ENCODE measurements at regions not wholly inside any gene's neighbourhood (a gene's known extent, or its start where the extent isn't known, plus 50 kb on each side); places are given as distances from the start of the nearest gene placed in this dataset.

DNA sequence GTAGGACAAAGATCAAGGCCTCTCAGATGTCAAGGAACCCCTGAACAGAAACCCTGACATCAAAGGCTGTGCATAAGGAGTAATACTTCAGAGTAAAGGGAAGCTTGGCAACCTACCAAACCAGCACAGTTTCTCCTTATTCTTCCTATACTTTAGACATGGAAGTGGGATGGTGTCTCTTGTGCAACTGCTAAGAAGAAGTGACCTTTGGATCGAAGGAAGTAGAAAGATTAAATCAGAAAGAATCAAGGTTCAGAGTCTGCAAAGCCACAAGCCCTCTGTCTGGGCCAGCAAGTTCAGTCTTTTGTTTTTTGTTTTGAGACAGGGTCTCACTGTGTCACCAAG is 66.2 kb upstream of the SLC39A10 start:
- H3K9me3 ChIP-seq (ENCODE audit: insufficient read depth, low read depth, low read length) = no peaks in the 10 kb centered on the region

DNA sequence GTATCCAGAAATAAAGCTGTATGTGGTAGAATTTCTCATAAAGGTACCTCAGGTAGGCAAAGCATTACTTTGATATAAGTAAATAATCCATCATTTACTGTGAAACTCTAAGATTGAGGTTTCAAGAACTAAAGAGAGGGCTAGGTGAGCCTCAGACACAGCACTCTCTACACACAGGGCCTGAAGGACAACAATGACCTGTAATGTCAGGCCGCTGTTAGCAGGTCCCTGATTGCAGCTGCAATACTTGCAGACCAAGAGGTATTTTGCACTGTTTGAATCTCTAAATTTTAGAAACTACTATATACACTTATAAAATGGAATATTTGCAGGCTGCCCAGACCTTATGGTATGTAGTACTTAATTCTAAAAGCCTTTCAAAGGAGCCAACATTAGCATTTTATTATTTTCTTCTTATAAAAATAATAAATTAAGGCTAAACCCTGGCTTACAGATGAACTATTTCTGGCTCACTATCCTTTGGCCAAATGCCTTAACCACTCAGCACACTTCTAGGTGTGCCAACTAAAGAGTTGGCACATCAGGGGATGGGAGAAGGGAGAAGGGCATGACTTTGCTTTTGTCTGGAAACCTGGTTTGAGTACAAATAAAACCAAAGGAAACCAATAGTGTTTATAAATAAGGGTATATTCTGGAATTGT is 66.7 kb upstream of the SLC39A10 start:
- H3K9ac ChIP-seq (ENCODE audit: low read depth, low read length) = no peak overlapping the region
- H3K36me3 ChIP-seq (ENCODE audit: insufficient read depth, low read depth, low read length) = no peaks in the 10 kb centered on the region
- no peak overlapping the region for H3K4me3 ChIP-seq (ENCODE audit: low read length)
- no peaks in the 10 kb centered on the region for H3K9me3 ChIP-seq (ENCODE audit: insufficient read depth, low read depth, low read length)
- no peak overlapping the region for H3K27ac ChIP-seq (ENCODE audit: low read length)
- no peaks in the 10 kb centered on the region for H3K27me3 ChIP-seq (ENCODE audit: insufficient read depth, low read length)
- peaks cover 41% of the 10 kb centered on the region for H3K4me1 ChIP-seq (ENCODE audit: insufficient read depth, low read length)

More for the DNA sequence above, 66.2 kb upstream of the SLC39A10 start:
- H3K36me3 ChIP-seq (ENCODE audit: insufficient read depth, low read depth, low read length) = no peaks in the 10 kb centered on the region
- peaks cover 43% of the 10 kb centered on the region for H3K4me1 ChIP-seq (ENCODE audit: insufficient read depth, low read length)
- no peak overlapping the region for H3K9ac ChIP-seq (ENCODE audit: low read depth, low read length)
- no peak overlapping the region for H3K27ac ChIP-seq (ENCODE audit: low read length)
- no peak overlapping the region for H3K4me3 ChIP-seq (ENCODE audit: low read length)
- H3K27me3 ChIP-seq (ENCODE audit: insufficient read depth, low read length) = no peaks in the 10 kb centered on the region

DNA sequence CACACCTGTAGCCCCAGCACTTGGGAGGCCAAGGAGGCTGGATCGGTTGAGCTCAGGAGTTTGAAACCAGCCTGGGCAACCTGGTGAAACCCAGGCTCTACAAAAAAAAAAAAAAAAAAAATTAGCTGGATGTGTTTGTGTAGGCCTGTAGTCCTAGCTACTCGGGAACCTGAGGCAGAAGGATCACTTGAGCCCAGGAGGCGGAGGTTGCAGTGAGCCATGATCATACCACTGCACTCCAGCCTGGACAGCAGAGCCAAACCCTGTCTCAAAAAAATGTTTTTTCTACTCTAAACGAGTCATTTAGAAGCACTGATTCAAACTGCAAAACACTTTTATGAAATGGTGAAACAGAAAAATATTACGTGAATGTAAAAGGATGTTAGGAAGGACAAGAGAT is 69.1 kb upstream of the SLC39A10 start:
- Histone ChIP-seq H3K9me3 (ENCODE audit: insufficient read depth, low read depth, low read length) (no peaks in the 10 kb centered on the region), H3K27me3 (ENCODE audit: insufficient read depth, low read length) (no peaks in the 10 kb centered on the region), H3K27ac (ENCODE audit: low read length) (no peak overlapping the region), H3K9ac (ENCODE audit: low read depth, low read length) (no peak overlapping the region), H3K4me3 (ENCODE audit: low read length) (no peak overlapping the region), H3K36me3 (ENCODE audit: insufficient read depth, low read depth, low read length) (no peaks in the 10 kb centered on the region), H3K4me1 (ENCODE audit: insufficient read depth, low read length) (peaks cover 25% of the 10 kb centered on the region; the same call in 1 of the 2 replicates)

DNA sequence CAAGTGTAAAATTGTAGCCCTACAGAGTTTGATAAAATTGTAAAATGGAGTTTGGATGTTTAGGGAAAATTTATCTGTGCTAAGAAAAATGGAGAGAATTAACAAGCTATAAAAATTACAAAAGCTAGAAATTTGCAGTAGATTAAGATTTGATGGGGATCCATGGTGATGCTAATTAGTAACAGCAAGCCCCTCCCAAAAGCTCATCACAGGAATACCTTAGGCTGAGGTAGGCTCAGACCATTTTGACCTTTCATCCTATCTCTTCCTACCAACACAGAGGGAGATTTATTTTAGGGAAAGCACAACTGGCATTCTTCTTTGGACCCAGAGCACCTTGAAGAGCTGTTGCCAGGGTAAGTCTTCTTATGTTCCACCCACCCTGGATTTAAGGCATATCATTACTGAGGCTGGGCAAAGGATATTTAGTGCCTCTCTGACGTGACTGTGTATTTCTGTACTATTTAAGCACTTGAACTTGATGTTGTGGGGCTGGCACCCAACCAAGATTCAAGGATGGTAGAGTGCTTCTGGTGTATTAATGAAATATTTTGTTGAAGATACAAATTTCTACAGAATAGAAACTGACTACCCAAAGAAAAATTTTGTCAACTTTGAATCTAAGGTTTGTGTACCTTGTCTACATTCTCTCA is 70.8 kb upstream of the SLC39A10 start:
- Histone ChIP-seq H3K27ac (ENCODE audit: low read length) (peak overlapping the region; percentile 54), H3K27me3 (ENCODE audit: insufficient read depth, low read length) (no peaks in the 10 kb centered on the region), H3K36me3 (ENCODE audit: insufficient read depth, low read depth, low read length) (no peaks in the 10 kb centered on the region), H3K4me3 (ENCODE audit: low read length) (peak overlapping the region; percentile 75), H3K4me1 (ENCODE audit: insufficient read depth, low read length) (peaks cover 13% of the 10 kb centered on the region; the same call in 1 of the 2 replicates), H3K9ac (ENCODE audit: low read depth, low read length) (peak overlapping the region; percentile 71; the same call in 1 of the 2 replicates), H3K9me3 (ENCODE audit: insufficient read depth, low read depth, low read length) (no peaks in the 10 kb centered on the region)

DNA sequence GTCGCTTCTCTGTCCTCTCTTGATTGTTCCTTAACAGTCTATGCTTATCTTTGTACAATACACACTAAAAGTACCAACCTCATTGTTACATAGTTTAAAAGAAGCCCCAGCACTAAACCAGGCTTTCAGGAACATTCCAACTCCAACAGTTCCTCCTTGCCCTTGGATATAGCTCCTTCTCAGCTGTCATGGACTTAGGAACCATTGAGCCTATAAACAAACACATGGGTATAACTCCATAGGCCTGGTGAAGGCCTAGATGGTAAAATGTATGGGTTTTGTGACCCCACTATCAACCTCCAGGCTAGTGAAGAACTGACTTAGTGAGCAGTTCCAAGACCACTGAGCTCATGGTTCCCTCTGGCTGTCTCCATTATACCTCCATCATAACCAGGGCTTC is 74.8 kb upstream of the SLC39A10 start:
- Histone ChIP-seq H3K4me3 (ENCODE audit: low read length) (no peak overlapping the region), H3K36me3 (ENCODE audit: insufficient read depth, low read depth, low read length) (no peaks in the 10 kb centered on the region), H3K27me3 (ENCODE audit: insufficient read depth, low read length) (no peaks in the 10 kb centered on the region), H3K27ac (ENCODE audit: low read length) (no peak overlapping the region), H3K9me3 (ENCODE audit: insufficient read depth, low read depth, low read length) (no peaks in the 10 kb centered on the region), H3K9ac (ENCODE audit: low read depth, low read length) (no peak overlapping the region), H3K4me1 (ENCODE audit: insufficient read depth, low read length) (peaks cover 6% of the 10 kb centered on the region; the same call in 1 of the 2 replicates)

DNA sequence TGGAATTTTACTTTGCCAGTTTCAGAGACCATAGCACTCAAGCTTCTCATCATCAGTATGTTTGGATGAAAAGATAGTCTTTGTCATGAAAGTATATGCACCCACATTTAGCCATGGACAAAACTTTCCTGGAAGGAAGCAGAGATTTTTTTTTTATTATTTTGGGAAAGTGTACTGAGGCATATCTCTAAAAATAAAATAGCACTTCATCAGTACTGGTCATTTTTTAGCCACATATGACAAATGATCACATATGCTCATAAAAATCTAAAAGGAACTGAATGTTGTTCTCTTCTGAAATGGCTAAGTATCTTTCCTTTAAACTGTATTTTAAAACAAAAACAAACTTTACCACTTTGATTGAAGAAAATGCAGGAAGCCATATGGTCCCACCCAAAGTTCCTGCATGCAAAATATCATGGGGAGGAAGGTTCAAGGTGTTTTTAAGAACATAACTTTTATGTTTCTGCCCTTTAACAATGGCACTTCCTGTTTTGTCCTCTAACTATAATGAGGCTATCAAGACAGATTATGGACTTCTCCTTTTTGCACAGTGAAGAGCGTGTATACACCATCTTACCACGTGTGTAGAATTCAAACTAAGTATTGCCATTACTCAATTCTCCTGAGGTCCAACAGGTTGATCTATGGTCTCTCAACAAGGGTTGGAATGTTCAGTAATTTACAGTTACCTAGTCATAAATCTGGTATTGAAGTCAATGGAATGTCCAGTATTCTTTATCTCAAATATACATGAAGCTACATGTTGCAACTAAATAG is 77.1 kb upstream of the SLC39A10 start:
- H3K36me3 ChIP-seq (ENCODE audit: insufficient read depth, low read depth, low read length) = no peaks in the 10 kb centered on the region
- no peak overlapping the region for H3K9ac ChIP-seq (ENCODE audit: low read depth, low read length)
- H3K4me3 ChIP-seq (ENCODE audit: low read length) = no peak overlapping the region
- H3K27ac ChIP-seq (ENCODE audit: low read length) = no peak overlapping the region
- H3K27me3 ChIP-seq (ENCODE audit: insufficient read depth, low read length) = no peaks in the 10 kb centered on the region
- no peaks in the 10 kb centered on the region for H3K9me3 ChIP-seq (ENCODE audit: insufficient read depth, low read depth, low read length)
- H3K4me1 ChIP-seq (ENCODE audit: insufficient read depth, low read length) = 0 out of 2 replicates have a peak, but pooled peaks cover 2% of the 10 kb centered on the region

DNA sequence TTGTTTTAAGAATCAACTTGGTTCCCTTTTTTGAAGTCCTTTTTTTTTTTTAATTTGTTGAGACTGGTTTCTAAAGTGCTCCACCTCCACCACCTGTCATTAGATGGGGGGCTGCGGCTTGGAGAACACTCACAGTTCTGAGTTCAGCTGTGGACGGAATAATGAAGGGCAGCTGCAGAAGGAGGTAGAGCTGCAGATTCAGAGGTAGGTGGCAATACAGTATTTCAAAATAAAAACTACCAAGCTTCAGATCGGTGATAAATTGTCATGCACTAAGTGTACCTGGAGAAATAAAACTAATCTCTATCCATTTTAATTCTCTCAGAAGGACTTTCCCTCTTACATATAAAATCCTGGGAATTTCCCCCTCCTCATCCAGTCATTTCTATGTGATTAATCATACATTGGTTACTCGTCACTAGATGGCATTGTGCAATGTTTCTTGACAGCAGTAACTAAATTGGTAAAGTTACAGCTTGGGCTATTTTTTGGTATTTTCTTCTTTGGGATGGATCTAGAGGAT is 81.1 kb upstream of the SLC39A10 start:
- Histone ChIP-seq H3K36me3 (ENCODE audit: insufficient read depth, low read depth, low read length) (no peaks in the 10 kb centered on the region), H3K9me3 (ENCODE audit: insufficient read depth, low read depth, low read length) (no peaks in the 10 kb centered on the region), H3K4me1 (ENCODE audit: insufficient read depth, low read length) (0 out of 2 replicates have a peak, but pooled peaks cover 2% of the 10 kb centered on the region), H3K27me3 (ENCODE audit: insufficient read depth, low read length) (no peaks in the 10 kb centered on the region), H3K4me3 (ENCODE audit: low read length) (no peak overlapping the region), H3K9ac (ENCODE audit: low read depth, low read length) (no peak overlapping the region), H3K27ac (ENCODE audit: low read length) (no peak overlapping the region)

DNA sequence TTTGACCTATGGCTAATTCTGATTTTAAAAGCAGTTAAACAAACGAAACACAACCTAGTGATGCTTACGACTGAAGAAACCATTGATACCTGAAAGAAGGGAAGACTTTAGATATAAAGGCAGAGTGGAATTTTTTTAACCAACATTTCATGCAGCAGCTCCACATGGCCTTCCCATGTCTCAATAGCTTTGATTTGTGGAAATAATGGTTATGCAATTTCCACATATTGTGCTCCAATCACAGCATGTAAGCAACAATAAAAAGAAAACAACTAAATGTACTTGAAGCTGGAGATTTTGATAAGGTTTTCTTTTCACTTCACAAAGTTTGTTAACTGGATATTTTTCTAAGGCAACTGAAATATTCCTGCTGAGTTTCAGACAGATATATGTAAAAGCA is 82.0 kb upstream of the SLC39A10 start:
- Histone ChIP-seq H3K9ac (ENCODE audit: low read depth, low read length) (no peak overlapping the region), H3K4me3 (ENCODE audit: low read length) (no peak overlapping the region), H3K36me3 (ENCODE audit: insufficient read depth, low read depth, low read length) (no peaks in the 10 kb centered on the region), H3K27ac (ENCODE audit: low read length) (no peak overlapping the region), H3K9me3 (ENCODE audit: insufficient read depth, low read depth, low read length) (no peaks in the 10 kb centered on the region), H3K4me1 (ENCODE audit: insufficient read depth, low read length) (peaks cover 5% of the 10 kb centered on the region; the same call in 1 of the 2 replicates), H3K27me3 (ENCODE audit: insufficient read depth, low read length) (no peaks in the 10 kb centered on the region)

DNA sequence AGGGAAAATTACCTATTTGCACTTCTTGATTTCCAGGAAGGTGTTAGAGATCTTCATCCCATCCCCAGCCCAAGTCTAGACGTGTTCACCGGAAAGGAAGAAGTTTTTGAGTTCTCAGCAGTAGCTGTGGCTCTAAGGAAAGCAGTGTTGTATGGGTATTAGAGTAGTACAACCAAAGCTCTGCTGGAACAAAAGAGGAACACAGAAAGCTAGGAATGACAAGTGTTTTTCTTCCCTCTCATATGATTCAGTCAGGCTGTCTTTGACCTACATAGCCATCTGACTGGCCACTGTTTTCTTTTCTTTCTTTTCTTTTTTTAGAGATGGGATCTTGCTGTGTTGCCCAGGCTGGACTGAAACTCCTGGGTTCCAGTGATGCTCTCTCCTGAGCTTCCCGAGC is 82.7 kb upstream of the SLC39A10 start:
- Histone ChIP-seq H3K36me3 (ENCODE audit: insufficient read depth, low read depth, low read length) (no peaks in the 10 kb centered on the region), H3K27ac (ENCODE audit: low read length) (no peak overlapping the region)

DNA sequence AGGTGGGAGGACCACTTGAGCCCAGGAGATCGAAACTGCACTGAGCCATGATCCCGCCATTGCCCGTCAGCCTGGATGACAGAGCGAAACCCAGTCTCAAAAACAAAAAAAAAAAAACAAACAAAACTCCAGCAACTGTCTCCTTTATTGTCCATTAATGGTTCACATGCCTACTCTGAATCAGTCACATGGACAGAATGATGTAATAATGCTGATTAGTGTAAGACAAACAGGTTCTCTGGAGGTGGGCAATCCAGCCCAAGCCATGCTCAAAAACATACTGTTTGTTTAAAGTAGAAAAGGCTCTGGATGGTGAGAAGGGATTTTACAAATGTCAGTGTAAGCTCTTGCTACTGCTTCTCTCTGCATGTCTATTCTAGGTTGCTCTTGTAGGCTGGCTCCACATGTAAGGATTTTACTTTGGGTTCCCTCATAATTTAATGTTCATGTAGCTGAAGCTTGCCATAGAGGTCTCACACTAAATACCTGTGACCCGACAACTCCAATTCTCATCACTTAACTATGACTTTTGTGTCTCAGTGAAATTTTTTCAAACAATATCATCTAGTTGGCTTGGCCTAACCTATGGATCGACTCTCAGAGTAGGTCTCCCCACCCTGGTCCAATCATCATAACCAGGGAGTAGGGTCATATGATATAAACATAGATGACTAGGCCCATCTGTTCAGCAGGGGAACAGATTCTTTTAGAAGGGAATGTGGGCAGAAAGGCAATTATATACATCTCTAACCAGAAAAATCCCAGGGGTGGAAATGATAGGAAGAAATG is 83.9 kb upstream of the SLC39A10 start:
- H3K36me3 ChIP-seq (ENCODE audit: insufficient read depth, low read depth, low read length) = no peaks in the 10 kb centered on the region
- H3K4me3 ChIP-seq (ENCODE audit: low read length) = no peak overlapping the region
- H3K9ac ChIP-seq (ENCODE audit: low read depth, low read length) = no peak overlapping the region
- H3K27me3 ChIP-seq (ENCODE audit: insufficient read depth, low read length) = no peaks in the 10 kb centered on the region
- H3K9me3 ChIP-seq (ENCODE audit: insufficient read depth, low read depth, low read length) = no peaks in the 10 kb centered on the region
- H3K27ac ChIP-seq (ENCODE audit: low read length) = no peak overlapping the region
- H3K4me1 ChIP-seq (ENCODE audit: insufficient read depth, low read length) = peaks cover 7% of the 10 kb centered on the region; the same call in 1 of the 2 replicates

More for the DNA sequence above, 82.7 kb upstream of the SLC39A10 start:
- H3K4me3 ChIP-seq (ENCODE audit: low read length) = no peak overlapping the region
- no peaks in the 10 kb centered on the region for H3K9me3 ChIP-seq (ENCODE audit: insufficient read depth, low read depth, low read length)
- no peak overlapping the region for H3K9ac ChIP-seq (ENCODE audit: low read depth, low read length)
- no peaks in the 10 kb centered on the region for H3K27me3 ChIP-seq (ENCODE audit: insufficient read depth, low read length)
- H3K4me1 ChIP-seq (ENCODE audit: insufficient read depth, low read length) = peaks cover 7% of the 10 kb centered on the region; the same call in 1 of the 2 replicates

DNA sequence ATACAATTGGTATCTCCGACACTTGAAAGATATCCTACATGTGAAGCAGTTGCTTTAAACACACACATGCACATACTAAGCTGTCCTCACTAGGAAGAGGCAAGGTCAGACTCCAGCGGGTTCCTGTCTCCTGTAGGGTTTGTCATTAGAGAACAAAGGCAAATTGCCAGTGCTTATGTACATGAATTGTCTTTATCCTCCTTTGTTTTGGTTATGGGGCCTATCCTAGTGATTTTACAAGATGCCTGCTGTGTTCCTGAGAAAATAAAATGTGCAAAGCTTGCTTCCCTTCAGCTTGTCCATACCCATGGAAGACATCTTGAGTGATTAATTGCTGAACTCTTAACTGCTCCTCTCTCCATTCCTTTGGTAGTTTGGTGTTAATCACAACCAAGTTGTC is 86.7 kb upstream of the SLC39A10 start:
- H3K4me1 ChIP-seq (ENCODE audit: insufficient read depth, low read length) = peaks cover 5% of the 10 kb centered on the region; the same call in 1 of the 2 replicates
- H3K27me3 ChIP-seq (ENCODE audit: insufficient read depth, low read length) = no peaks in the 10 kb centered on the region
- no peak overlapping the region for H3K9ac ChIP-seq (ENCODE audit: low read depth, low read length)
- H3K4me3 ChIP-seq (ENCODE audit: low read length) = no peak overlapping the region
- no peaks in the 10 kb centered on the region for H3K36me3 ChIP-seq (ENCODE audit: insufficient read depth, low read depth, low read length)
- no peaks in the 10 kb centered on the region for H3K9me3 ChIP-seq (ENCODE audit: insufficient read depth, low read depth, low read length)
- no peak overlapping the region for H3K27ac ChIP-seq (ENCODE audit: low read length)

Measured in iPS-20b (cell line).